PC-9 (cell line): ENCODE measurements at regions not wholly inside any gene's neighbourhood (a gene's known extent, or its start where the extent isn't known, plus 50 kb on each side); places are given as distances from the start of the nearest gene placed in this dataset.

Source experiments
- BruUV-seq: library from RNA; stranded (reverse); fragments of 400-500 nt; replicated peaks from 2 replicates; lab custom pipeline; 2021; lab: Mats Ljungman, UMichigan
- CTCF ChIA-PET: fragments of 300-600 bp; sonication (Branson Sonifier 250); formaldehyde crosslinking; loops from one replicate; lab custom pipeline; 2022; ENCODE audit warnings: antibody characterized with exemption; lab: Charles Lee
- POLR2A ChIA-PET: fragments of 300-600 bp; sonication (Branson Sonifier 250); formaldehyde crosslinking; loops from one replicate; lab custom pipeline; 2022; ENCODE audit warnings: antibody characterized with exemption; ENCODE audit not compliant: unreplicated experiment; lab: Charles Lee
- DNase-seq, 2 experiments: peaks; one replicate each; pipeline versions ENCODE4 v3.0.0 to v3.0.0-alpha.2; 2015 to 2022; ENCODE audit warnings: mixed read lengths in 1 of 2
- H2AFZ ChIP-seq: fragments of 200-600 bp; sonication (generic); 2 replicates; pipeline ENCODE4 v1.8.1; 2017; ENCODE audit warnings: antibody characterized with exemption
- H3F3A ChIP-seq: fragments of 200-600 bp; sonication (generic); 2 replicates; pipeline ENCODE4 v1.8.1; 2017; ENCODE audit warnings: antibody characterized with exemption, mild to moderate bottlenecking, low read depth; ENCODE audit not compliant: insufficient read depth
- H3K27ac ChIP-seq: fragments of 200-600 bp; sonication (generic); 2 replicates; pipeline ENCODE4 v1.6.1; 2016; ENCODE audit warnings: mixed run types
- H3K27me3 ChIP-seq: fragments of 200-600 bp; sonication (generic); 2 replicates; pipeline ENCODE4 v1.6.1; 2016; ENCODE audit warnings: low read depth, mixed run types; ENCODE audit not compliant: insufficient read depth
- H3K36me3 ChIP-seq: fragments of 200-600 bp; sonication (generic); 2 replicates; pipeline ENCODE4 v1.6.1; 2016; ENCODE audit warnings: low read depth, mixed run types
- H3K4me1 ChIP-seq: fragments of 200-600 bp; sonication (generic); replicated peaks from 2 replicates; pipeline ENCODE4 v1.6.1; 2016; ENCODE audit warnings: mixed run types; ENCODE audit not compliant: insufficient read depth
- H3K4me2 ChIP-seq: fragments of 200-600 bp; sonication (generic); 2 replicates; pipeline ENCODE4 v1.6.1; 2017; ENCODE audit warnings: mixed run types
- H3K4me3 ChIP-seq: fragments of 200-600 bp; sonication (generic); 2 replicates; pipeline ENCODE4 v1.6.1; 2016; ENCODE audit warnings: mixed run types
- H3K79me2 ChIP-seq: fragments of 200-600 bp; sonication (generic); 2 replicates; pipeline ENCODE4 v1.6.1; 2017; ENCODE audit warnings: low read depth, mixed run types
- H3K9me2 ChIP-seq: fragments of 200-600 bp; sonication (generic); 2 replicates; pipeline ENCODE4 v1.8.1; 2017; ENCODE audit warnings: mild to moderate bottlenecking; ENCODE audit not compliant: insufficient read depth
- H3K9me3 ChIP-seq: fragments of 200-600 bp; sonication (generic); 2 replicates; pipeline ENCODE4 v1.8.1; 2016; ENCODE audit warnings: low read depth; ENCODE audit not compliant: insufficient read depth
- H4K20me1 ChIP-seq: fragments of 200-600 bp; sonication (generic); 2 replicates; pipeline ENCODE4 v1.8.1; 2017; ENCODE audit not compliant: insufficient read depth
- EZH2 ChIP-seq: fragments of 200-600 bp; sonication (generic); IDR thresholded peaks from 2 replicates; pipeline ENCODE4 v1.8.0; 2017; ENCODE audit warnings: antibody characterized with exemption, low read depth
- intact Hi-C: fragments of 100-400 bp; cut with micrococcal nuclease; formaldehyde crosslinking; loops from one replicate; pipeline ENCODE4 v1.10.0; 2022; ENCODE audit not compliant: unreplicated experiment
- TF ChIP-seq, protein P1 (sequence below): fragments of 200-600 bp; sonication (generic); conservative IDR thresholded peaks from 2 replicates; pipeline ENCODE4 v1.6.1; 2017; ENCODE audit warnings: mixed run types, antibody characterized with exemption, mild to moderate bottlenecking, moderate library complexity

GRCh38 chr2:7882296-7882695, 799.6 kb upstream of the ID2 start:
- no peaks in the 10 kb centered on the region for H3K9me2 ChIP-seq
- no peaks in the 10 kb centered on the region for H4K20me1 ChIP-seq
- POLR2A ChIA-PET = no interaction called here
- no peaks in the 10 kb centered on the region for H3K4me1 ChIP-seq
- no peak overlapping the region for H3K4me3 ChIP-seq
- no peaks in the 10 kb centered on the region for H3K9me3 ChIP-seq
- no peak overlapping the region for H2AFZ ChIP-seq
- H3F3A ChIP-seq = no peaks in the 10 kb centered on the region
- H3K79me2 ChIP-seq = no peaks in the 10 kb centered on the region
- CTCF ChIA-PET = no interaction called here
- no TSS peak for BruUV-seq
- peaks cover 10% of the 10 kb centered on the region; the same call in 1 of the 2 replicates for H3K27me3 ChIP-seq
- no peak for DNase-seq
- TF ChIP-seq, protein P1, sequence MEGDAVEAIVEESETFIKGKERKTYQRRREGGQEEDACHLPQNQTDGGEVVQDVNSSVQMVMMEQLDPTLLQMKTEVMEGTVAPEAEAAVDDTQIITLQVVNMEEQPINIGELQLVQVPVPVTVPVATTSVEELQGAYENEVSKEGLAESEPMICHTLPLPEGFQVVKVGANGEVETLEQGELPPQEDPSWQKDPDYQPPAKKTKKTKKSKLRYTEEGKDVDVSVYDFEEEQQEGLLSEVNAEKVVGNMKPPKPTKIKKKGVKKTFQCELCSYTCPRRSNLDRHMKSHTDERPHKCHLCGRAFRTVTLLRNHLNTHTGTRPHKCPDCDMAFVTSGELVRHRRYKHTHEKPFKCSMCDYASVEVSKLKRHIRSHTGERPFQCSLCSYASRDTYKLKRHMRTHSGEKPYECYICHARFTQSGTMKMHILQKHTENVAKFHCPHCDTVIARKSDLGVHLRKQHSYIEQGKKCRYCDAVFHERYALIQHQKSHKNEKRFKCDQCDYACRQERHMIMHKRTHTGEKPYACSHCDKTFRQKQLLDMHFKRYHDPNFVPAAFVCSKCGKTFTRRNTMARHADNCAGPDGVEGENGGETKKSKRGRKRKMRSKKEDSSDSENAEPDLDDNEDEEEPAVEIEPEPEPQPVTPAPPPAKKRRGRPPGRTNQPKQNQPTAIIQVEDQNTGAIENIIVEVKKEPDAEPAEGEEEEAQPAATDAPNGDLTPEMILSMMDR = no peak
- TF ChIP-seq EZH2 = no peak
- H3K27ac ChIP-seq = no peak overlapping the region
- H3K36me3 ChIP-seq = no peaks in the 10 kb centered on the region
- H3K4me2 ChIP-seq = no peak overlapping the region
- intact Hi-C loops = no loop called here

DNA sequence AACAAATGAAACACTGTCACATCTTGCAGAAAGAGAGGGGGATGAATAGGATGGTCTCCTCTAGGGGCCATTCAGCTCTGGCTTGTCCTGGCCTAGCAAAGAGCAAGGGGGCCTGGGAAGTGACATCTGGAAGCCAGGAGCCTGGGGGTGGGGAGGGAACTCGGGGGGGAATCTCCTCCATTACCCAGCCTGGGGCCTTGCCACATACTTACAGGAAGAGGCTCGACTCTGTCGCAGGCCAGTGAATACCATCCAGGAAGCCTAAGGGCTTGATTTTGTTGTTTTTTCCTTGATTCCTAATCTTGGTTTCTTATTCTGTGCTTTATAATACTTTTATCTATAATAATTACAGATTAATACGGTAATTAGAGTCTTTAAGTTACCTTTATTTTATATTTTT, 797.5 kb upstream of the ID2 start:
- Histone ChIP-seq H3K27ac (no peak overlapping the region), H3K9me2 (no peaks in the 10 kb centered on the region), H4K20me1 (peaks cover 3% of the 10 kb centered on the region; the same call in 1 of the 2 replicates), H3K79me2 (no peaks in the 10 kb centered on the region), H3F3A (no peaks in the 10 kb centered on the region), H3K4me3 (no peak overlapping the region), H2AFZ (no peak overlapping the region), H3K9me3 (no peaks in the 10 kb centered on the region), H3K27me3 (peaks cover 19% of the 10 kb centered on the region; the same call in 1 of the 2 replicates), H3K4me1 (no peaks in the 10 kb centered on the region), H3K36me3 (no peaks in the 10 kb centered on the region), H3K4me2 (no peak overlapping the region)
- intact Hi-C loops = no loop called here
- ChIA-PET CTCF (no interaction called here), POLR2A (no interaction called here)
- no peak for DNase-seq
- no TSS peak for BruUV-seq
- TF ChIP-seq, protein P1 = no peak
- TF ChIP-seq EZH2 = no peak

- H4K20me1 ChIP-seq = peaks cover 3% of the 10 kb centered on the region; the same call in 1 of the 2 replicates
- H3K27me3 ChIP-seq = peaks cover 26% of the 10 kb centered on the region
- BruUV-seq = no TSS peak
- H3K79me2 ChIP-seq = no peaks in the 10 kb centered on the region
- H3K9me2 ChIP-seq = no peaks in the 10 kb centered on the region; the same call in 1 of the 2 replicates
- ChIA-PET CTCF (no interaction called here), POLR2A (no interaction called here)
- H2AFZ ChIP-seq = no peak overlapping the region
- no peaks in the 10 kb centered on the region for H3K36me3 ChIP-seq
- TF ChIP-seq, protein P1 = no peak
- no peak for TF ChIP-seq EZH2
- no peaks in the 10 kb centered on the region for H3K9me3 ChIP-seq
- H3K4me3 ChIP-seq = no peak overlapping the region
- no peaks in the 10 kb centered on the region for H3F3A ChIP-seq
- intact Hi-C loops = no loop called here
- DNase-seq = no peak
- H3K4me2 ChIP-seq = no peak overlapping the region
- no peaks in the 10 kb centered on the region for H3K4me1 ChIP-seq
- no peak overlapping the region for H3K27ac ChIP-seq
These were observed 795.2 kb upstream of the ID2 start for GRCh38 chr2:7886666-7887065.
